Activated CD4-positive, CD25-positive, alpha-beta regulatory T cell treated with anti-CD3 and anti-CD28 coated beads, Interleukin-2, amount 50 U/mL, for 24 hours (primary cell): ENCODE measurements at regions not wholly inside any gene's neighbourhood (a gene's known extent, or its start where the extent isn't known, plus 50 kb on each side); places are given as distances from the start of the nearest gene placed in this dataset.
"Not testable (repeated sequence)": the region's sequence is repeated elsewhere in the genome, so short reads cannot be mapped to it uniquely, and the experiment has no call there.

Experiments
- ATAC-seq, 2 donors: fragments of 150-1000 bp; cut with Tn5 transposase; one replicate each; pipeline ENCODE4 v1.10.0; 2021; ENCODE audit warnings: mild to moderate bottlenecking in 1 of 2, moderate library complexity in 1 of 2

DNA sequence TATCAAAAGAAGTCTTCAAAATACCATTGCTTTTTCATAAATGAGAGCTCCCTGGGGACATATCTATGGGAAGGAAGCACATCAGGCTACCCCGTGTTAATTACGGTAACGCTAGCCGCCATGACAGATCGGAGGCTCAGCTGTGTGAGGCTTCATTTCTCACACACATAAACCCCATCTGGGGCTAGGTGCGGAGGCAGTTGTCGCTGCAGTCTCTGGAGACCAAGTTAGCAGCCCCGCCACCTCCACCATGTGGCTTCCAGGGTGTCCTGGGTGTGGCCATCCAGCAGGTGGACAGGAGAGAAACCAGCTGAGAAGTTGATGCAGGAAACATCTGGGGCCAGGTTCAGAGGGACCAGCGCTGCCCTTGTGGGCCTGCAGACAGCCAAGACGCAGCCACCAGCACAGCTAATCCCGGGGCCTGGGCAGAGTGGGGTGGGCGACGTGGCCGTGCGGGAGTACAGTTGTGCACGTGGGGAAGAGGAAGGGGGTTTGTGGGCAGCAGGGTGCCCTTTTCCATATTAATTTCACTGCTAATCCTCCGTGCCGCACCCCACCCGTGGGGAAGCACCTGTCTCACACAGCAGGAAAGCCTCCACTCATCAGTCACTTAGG is 426.5 kb downstream of the IRX1 start:
- ATAC-seq = no peak

DNA sequence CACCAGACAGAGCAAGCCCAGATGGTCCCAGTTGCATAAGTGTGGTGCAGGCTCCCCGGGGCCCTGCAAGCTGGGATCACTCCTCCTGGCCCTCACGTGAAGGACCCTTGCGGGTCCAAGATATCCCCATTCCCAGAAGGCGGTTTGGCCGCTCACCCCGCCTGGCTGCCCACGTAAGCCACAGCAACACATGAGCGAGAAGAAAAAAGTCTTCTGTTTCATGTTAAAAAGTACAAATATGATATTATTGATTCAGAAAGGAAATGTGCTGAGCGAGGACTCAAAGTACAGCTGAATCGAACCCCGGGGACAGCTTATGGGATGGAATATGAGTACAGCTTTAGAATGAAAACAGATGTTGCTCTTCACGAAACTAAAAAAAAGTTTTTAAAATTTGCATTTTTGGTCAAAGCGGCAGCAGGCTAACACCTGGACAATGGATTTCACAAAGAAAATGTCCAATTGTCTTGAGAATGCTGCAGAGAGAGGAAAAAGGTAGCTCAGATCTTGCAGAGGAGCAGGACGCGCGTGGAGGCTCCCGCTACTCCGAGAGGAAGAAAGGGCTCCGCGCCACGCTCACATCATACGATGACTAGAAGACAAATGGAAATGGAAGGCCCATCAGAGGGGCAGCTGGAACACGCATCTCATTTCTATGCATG is 427.6 kb downstream of the IRX1 start:
- no peak for ATAC-seq

DNA sequence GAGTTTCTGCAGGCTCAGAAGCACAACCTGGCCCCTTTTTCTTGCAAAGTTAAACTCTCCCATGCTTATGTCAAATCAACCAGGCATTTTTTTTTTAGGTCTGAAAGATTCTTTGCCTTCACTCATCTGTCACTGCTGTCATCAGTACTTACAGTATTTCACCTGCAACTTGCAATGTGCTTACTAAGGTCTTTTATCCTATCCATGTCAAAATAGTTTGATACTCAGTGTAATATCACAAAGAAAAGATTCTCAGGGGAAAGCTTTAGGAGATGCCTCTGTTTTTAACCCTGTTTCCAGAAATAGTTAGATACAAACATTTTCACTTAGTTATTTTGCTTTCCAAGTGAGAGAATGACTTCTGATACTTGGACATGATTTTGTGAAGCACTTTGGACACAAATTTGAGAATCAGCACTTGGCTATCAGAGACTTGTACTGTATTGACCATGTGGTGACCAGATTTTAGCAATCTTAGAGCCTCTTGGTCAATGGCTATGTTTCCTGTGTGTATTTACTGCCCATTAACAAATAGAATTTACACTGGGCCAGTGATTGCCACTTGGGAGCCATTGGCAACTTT is 428.2 kb downstream of the IRX1 start:
- no peak for ATAC-seq

DNA sequence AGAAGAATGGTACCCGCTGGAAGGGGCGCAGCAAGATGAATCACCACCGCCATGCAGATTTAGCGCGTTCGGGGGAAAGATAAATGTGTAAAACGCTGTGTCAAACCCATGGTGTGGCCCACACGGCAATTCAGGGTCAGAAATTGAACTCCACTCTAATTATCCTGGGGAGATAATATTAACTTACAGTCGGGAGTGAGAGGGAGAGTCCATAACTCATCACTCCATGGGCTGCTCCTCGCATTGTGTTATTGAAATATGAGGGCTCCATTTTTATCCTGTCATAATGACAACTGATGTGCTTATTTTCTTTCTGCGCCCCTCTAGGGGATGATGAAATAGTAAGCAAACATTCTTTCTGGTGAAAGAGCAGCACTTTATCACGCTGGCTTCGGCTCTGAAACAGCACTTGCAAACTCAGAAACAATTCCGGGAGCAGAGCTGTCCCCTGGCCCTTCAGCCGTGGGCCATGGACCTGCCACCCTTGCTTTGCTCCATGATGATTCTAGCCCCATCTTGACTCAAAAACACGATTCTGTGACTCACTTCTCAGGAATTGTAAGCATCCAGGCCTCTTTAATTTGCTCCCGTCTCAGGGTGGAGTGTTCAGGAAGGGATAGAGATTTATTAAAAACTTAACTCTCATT is 431.6 kb downstream of the IRX1 start:
- no peak for ATAC-seq

DNA sequence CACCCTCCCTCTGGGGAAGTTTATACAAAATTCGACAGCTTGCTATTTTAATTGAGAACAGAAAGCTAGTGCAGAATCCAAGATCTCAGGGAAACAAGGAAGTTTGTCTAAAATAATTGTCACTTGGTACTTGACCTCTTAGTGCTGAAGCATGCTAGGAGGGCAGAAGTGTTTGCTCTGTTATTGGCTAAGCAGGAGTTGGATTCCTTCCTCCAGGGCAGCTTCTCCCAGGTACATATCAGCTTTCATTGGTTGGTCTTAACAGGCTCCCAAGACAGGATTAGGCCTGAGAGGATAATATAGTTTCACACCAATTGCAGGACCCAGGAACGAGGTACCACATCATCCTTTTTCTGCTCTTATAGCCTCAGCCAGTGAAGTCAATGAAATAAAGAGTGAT is 432.8 kb downstream of the IRX1 start:
- ATAC-seq = no peak

DNA sequence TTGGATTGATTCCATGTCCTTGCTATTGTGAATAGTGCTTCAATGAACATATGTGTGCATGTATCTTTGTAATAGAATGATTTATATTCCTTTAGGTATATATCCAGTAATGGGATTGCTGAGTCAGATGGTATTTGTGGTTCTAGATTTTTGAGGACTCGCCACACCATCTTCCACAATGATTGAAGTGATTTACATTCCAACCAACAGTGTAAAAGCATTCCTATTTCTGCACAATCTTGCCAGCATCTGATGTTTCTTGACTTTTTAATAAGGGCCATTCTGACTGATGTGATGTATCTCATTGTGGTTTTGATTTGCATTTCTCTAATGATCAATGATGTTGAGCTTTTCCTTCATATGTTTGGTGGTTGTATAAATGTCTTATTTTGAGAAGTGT is 437.9 kb downstream of the IRX1 start:
- not testable (repeated sequence) for ATAC-seq

DNA sequence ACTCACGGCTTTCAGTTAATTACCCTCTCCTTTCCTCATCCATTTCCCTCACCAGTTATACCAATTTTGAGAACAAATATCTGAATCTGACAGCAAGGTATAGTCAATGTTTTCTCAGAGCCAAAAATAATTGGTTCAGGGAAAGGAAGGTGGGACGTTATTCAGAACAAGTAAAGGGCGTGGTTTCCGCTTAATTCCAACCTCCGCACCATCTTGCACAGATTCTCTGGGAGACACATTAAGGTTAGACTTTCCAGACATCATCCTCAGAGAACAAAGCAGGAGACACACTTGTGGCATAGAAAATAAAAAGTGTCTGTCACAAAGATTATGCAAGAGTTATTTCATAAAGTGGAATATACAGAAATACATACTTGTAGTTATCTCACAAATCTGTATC is 441.2 kb downstream of the IRX1 start:
- ATAC-seq = no peak

DNA sequence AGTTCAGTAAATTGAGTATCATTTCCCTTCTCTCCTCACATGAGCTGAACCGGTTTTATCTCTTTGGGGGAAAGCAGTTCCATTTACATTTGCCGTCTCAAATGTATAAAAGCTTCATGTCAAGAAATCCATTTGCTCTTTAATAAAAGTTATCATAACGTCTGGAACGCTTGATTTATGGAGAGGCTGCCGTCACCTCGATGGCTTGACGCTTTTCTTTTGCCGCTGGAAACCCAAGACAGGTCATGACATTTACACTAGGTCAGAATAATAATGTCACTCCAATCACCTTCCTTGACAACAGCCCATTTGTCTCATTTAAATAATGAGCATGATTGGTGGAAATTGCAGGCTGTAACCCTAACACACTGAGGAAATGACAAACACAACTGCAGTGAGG is 443.4 kb downstream of the IRX1 start:
- ATAC-seq = no peak

DNA sequence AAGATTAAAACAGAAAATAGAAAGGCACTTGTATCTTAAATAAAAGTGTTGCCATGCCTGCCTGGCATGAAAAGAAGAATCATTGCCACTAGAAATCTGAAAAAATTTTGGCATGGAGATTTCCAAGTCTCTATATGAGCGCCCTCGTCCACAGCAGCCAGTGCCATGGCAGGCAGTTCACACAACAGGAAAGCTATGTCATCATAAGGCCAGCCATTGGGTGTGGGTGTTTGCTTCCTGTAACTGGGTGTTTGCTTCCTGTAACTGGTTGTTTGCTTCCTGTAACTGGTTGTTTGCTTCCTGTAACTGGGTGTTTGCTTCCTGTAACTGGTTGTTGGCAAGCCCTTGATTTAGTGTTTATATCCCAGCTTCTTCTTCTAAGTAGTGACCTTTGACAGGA is 446.7 kb downstream of the IRX1 start:
- ATAC-seq = no peak

DNA sequence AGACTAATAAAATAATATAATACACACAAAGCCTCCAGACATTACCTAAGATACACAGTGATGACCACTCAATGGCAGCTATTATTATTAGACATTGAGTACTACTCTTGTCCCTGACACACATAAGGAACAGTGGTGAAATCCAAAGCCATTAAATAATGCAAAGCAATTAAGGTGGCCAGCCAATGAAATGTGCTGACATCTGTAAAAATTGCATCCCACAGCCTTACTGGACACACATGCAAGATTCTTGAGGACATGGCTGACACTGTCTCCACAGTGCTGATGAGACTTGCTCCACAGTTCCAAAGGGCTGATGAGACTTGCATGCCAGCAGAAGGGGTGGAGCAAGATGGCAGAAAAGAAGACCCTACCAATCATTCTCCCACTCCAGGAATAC is 447.5 kb downstream of the IRX1 start:
- ATAC-seq = no peak

DNA sequence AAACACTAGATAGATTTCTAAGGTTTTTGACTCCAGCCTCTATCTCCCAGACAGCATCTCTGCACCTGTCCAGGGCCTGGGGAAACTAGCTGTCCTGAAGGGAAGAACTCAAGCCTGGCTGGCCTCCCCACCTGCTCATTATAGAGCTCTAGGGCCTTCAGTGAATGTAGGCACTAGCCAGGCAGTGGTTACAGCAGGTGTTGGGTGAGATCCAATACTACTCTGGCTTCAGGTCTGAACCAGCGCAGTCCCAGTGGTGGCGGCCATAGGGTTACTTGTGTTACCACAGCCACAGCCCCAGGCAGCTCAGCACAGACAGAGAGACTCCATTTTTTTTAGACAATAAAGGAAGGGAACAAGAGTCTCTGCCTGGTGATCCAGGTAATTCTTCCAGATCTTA is 449.2 kb downstream of the IRX1 start:
- no peak for ATAC-seq

DNA sequence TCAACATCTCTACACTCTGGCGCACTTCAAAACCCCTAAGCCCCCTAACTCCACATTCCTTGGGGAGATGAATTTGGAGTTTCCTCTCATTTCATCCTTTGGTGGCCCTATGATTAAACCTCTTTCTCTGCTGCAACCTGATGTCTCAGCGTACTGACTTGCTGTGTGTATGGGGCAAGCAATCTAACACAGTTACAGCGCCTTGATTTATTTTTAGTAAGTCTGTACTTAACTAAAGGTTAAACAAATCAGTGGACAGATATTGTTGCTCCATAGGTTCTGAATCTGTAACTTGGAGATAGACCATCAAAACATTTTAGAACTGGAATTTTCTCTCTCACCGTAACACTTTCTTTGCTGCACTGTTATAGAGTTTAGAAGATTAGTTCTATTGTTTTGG is 452.8 kb downstream of the IRX1 start:
- ATAC-seq = no peak

DNA sequence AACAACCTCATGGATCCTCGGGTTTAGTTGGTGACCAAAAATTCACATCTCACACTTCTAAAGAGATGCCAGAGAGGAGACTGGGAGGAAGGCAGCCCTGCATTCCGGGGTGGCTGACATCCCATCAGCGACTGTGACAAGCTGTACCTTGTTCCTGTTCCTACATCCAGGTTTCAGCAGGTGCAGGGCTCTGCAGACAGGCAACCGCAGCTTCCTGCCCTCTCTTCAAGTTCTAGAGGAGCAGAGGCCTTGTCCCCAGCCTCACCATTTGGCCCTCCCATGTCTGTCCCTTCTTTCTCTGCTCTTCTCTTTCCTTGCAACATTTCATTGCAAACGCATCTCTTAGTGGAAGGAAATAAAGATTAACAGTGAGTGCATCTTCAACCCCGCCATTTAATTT is 454.6 kb downstream of the IRX1 start:
- ATAC-seq = no peak

DNA sequence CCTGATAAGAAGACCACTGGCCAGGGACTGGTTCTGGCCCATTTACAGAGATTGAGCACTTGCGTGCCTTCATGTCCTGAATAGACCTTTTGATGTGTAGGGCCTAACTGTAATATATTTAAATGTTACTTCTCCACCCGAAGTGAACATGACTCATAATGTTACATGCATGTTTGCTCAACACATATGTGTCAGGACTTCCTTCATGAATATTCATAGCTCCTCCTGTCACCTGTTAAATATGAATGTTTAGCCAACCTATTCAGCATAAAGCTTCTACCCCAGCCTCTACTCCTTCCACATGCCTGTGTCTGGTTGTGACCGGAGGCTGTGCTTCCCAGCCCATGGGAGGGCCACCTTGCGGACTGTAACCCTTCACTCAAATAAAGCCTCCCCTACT is 457.5 kb downstream of the IRX1 start:
- no peak for ATAC-seq

DNA sequence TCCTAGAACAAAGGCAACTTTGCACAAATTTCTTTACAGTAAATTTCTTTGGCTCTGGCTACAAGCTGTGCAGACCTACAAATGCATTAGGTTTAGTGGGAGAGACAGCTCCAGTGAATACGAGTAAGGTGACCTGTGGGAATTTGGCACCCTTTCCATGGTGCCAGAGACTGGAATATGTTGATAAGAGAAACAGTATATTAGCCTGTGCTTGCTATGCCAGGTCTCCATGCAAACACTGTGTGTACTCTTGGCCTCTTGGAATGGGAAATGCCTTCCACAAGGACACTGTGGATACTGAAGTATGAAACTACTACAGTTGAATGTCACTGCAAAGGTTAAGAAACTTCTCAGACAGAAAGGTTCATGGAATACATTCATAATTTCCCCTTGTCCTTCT is 458.5 kb downstream of the IRX1 start:
- ATAC-seq = no peak

DNA sequence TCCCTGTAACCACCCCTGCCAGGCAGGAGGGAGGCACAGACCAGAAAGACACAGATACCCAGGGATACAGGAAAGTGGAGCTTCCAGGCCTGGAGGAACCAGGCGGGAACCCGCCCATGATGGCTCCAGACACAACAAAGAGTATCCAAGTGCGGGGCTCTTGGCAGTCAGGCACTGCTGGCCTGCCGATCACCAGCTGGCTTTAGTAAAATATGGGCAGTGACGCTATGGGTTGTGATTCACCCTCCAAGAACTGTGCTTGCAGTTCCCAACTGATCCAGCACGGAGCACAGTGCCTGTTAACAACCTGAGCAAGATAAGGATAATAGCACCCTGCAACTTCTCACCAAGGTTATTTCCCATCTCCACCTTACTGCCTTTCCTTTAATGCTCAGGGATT is 463.3 kb downstream of the IRX1 start:
- no peak for ATAC-seq

DNA sequence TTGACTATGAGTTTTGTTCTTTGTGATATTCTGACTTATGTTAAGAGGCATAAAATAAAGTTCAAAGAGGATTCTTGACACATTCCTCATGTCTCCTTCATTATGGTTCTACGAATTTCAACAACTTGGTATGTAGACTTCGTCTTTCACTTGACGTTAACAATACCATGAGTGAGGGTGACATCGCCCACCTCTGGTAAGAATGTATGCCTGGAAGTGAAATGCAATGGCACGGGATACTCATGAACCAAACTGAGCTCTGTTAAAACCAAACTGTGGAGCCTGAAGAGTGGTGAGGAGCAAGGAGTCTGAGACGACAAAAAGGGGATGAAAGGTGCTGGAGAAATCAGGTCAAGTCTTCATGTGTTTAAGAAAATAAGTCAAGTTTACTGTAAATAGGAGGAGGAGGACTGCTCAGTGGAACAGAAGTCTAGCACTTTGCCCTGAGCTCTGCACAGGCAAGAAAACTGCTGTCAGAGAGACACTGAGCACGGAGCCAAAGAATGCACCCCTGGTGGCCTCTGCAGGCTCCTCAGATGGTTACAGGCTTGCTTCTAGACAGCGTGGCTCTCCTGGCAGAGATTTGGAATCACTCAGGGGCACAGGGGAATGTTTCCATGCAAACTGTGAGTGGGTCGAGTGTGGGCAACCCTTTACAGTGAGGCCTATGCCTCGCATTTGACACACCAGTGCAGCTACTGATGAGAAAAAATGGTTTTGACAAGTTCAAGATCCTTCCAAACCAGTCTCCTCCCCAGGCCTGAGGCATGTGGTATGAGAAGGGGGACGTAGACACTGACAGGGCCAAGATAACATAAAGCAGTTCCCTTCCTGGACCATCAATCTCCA is 470.1 kb downstream of the IRX1 start:
- ATAC-seq = no peak

DNA sequence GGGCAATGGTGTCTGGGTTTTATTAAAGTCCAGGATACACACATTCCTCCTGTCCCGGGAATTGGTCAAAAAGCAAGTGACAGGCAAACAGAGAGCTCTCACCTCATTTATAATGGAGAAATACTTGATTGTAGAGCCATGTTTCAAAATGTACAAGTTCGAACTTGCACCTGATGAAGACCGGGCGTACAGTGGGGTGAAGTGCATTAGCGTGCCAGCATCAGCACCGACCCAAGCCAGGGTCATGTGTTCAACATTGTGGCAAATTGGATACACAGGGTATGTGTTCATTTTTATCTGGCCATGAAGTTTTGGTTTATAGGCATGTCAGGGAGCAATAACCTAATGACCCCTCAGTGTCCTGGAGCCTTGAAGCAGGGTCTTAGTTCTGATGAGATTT is 472.5 kb downstream of the IRX1 start:
- ATAC-seq = no peak

DNA sequence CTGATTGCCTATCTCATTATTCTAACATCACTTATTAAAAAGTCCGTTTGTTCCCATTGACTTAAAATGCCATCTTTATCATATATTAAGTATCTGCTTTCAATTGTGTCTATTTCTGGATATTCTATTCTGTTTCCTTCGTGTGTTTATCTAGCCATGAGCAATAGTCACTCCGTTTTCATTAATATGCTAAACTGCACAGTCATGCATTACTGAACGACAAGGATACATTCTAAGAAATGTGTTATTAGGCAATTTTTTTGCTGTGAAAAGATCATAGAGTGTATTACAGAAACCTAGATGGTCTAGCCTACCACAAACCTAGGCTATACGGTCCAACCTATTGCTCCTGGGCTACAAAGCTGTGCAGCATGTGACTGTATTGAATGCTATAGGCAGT is 482.9 kb downstream of the IRX1 start:
- ATAC-seq = no peak

DNA sequence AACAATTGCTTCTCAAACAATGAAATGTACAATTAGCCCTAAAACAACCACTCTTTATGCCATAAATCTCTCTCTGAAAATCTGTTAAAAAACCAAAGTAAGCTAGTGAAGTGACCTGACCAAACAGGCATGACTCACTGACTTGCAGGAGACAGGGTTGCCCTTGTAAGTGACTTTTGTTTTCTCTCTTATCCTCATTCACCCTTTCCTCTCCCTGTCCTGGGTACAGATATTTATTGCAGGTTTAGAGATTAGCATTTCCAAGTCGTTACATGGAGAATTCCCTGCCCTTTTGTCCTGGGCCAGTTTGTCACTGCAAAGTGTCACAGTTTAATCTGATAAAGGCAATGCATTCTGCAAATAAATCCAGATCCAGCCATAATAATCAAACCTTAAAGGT is 484.2 kb downstream of the IRX1 start:
- ATAC-seq = no peak

DNA sequence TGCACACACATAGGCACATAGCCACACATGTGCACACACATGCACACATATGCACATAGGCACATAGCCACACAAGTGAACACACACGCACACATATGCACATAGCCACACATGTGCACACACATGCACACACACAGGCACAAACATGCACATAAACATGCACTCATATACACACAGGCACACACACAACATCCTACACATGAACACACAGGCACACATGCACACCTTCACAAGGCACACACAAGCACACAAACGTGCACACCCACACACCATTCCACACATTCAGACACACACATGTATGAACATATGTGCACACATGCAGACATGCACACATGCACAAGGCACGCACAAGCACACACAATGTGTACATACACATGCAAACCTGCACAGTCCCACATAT is 484.7 kb downstream of the IRX1 start:
- ATAC-seq = no peak

DNA sequence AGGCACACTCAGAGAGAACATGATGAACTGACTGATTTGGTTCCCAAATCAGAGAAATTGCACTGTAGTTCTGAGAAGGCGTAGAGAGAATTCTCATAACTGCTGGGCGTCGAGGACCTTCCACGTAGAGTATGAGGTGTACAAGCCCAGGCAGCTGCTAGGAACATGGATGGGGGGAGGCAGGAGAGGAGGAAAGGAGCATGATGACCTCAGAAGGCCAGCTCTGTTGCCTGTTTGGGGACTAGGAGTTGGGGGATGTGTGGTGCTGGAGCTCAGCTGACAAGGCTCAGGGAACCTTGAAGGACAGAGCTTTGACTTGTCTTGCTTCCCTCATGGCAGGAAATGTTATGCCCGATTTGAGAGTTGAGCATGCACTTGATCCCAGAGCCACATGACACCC is 485.4 kb downstream of the IRX1 start:
- no peak for ATAC-seq

DNA sequence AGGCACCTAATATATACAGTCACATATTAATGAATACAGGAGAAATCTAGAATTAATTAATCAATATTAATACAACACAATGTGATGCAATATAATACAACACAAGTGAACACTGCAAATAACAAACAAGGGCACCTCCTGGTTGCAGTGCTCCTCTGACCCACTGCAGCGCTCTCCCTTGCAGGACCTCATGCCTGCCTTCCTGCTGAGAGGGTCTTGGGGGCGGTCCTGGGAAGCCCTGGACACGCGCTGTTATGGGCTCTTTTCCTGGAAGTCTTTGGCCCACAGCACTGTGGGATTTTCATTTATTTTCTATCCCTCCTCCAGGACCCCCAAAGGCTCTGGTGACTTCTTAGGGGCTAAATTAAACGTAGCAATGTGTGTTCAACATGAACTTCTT is 485.8 kb downstream of the IRX1 start:
- no peak for ATAC-seq
